ENCODE measurements at regions not wholly inside any gene's neighbourhood (a gene's known extent, or its start where the extent isn't known, plus 50 kb on each side); places are given as distances from the start of the nearest gene placed in this dataset.

DNA sequence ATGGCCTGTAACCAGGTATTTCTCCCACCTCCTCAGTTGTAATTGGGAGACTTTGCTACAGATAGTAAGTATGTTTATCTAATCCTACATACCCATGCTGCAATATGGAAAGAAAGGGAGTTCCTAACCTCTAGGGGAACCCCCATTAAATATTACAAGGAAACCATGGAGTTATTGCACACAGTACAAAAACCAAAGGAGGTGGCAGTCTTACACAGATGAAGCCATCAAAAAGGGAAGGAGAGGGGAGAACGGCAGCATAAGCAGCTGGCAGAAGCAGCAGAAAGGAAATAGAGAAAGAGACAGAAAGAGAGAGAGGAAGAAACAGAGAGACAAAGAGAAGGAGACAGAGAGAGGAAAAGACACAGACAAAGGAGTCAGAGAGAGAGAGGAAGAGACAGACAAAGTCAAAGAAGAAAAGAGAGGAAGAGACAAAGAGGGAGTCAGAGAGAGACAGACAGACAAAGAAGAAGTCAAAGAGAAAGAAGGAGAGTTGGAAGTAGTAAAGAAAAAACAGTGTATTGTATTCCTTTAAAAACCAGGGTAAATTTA, 142.9 kb downstream of the FASLG start:
- TF ChIP-seq, protein P1, sequence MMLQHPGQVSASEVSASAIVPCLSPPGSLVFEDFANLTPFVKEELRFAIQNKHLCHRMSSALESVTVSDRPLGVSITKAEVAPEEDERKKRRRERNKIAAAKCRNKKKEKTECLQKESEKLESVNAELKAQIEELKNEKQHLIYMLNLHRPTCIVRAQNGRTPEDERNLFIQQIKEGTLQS (CRISPR knock-in tag; conservative IDR thresholded peaks at IDR 0.05): no peak
- TF ChIP-seq, protein P2, sequence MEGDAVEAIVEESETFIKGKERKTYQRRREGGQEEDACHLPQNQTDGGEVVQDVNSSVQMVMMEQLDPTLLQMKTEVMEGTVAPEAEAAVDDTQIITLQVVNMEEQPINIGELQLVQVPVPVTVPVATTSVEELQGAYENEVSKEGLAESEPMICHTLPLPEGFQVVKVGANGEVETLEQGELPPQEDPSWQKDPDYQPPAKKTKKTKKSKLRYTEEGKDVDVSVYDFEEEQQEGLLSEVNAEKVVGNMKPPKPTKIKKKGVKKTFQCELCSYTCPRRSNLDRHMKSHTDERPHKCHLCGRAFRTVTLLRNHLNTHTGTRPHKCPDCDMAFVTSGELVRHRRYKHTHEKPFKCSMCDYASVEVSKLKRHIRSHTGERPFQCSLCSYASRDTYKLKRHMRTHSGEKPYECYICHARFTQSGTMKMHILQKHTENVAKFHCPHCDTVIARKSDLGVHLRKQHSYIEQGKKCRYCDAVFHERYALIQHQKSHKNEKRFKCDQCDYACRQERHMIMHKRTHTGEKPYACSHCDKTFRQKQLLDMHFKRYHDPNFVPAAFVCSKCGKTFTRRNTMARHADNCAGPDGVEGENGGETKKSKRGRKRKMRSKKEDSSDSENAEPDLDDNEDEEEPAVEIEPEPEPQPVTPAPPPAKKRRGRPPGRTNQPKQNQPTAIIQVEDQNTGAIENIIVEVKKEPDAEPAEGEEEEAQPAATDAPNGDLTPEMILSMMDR (IDR thresholded peaks at IDR 0.05): no peak
- TF ChIP-seq ZNF219 (CRISPR knock-in tag; IDR thresholded peaks at IDR 0.05; ENCODE audit: borderline replicate concordance) (no peak), TEAD4 (CRISPR knock-in tag; IDR thresholded peaks at IDR 0.05) (no peak), ZBTB43 (CRISPR knock-in tag; IDR thresholded peaks at IDR 0.05) (no peak), CBFB (CRISPR knock-in tag; IDR thresholded peaks at IDR 0.05; ENCODE audit: low read depth) (no peak), PRDM15 (CRISPR knock-in tag; IDR thresholded peaks at IDR 0.05) (no peak), PRRX2 (CRISPR knock-in tag; IDR thresholded peaks at IDR 0.05) (no peak), ZBTB21 (CRISPR knock-in tag; IDR thresholded peaks at IDR 0.05; ENCODE audit: borderline replicate concordance) (no peak), HMGXB4 (CRISPR knock-in tag; IDR thresholded peaks at IDR 0.05) (no peak), CREB1 (CRISPR knock-in tag; IDR thresholded peaks at IDR 0.05) (no peak)
- TF ChIP-seq, protein P3, sequence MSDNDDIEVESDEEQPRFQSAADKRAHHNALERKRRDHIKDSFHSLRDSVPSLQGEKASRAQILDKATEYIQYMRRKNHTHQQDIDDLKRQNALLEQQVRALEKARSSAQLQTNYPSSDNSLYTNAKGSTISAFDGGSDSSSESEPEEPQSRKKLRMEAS (CRISPR knock-in tag; IDR thresholded peaks at IDR 0.05): no peak
- TF ChIP-seq, protein P4, sequence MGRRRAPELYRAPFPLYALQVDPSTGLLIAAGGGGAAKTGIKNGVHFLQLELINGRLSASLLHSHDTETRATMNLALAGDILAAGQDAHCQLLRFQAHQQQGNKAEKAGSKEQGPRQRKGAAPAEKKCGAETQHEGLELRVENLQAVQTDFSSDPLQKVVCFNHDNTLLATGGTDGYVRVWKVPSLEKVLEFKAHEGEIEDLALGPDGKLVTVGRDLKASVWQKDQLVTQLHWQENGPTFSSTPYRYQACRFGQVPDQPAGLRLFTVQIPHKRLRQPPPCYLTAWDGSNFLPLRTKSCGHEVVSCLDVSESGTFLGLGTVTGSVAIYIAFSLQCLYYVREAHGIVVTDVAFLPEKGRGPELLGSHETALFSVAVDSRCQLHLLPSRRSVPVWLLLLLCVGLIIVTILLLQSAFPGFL (CRISPR knock-in tag; IDR thresholded peaks at IDR 0.05; ENCODE audit: borderline replicate concordance): no peak
